Activated CD8-positive, alpha-beta memory T cell treated with anti-CD3 and anti-CD28 coated beads, Interleukin-2, amount 10 ng/mL, durations not matched to agents 7 days and 5 days (primary cell): ENCODE measurements at regions not wholly inside any gene's neighbourhood (a gene's known extent, or its start where the extent isn't known, plus 50 kb on each side); places are given as distances from the start of the nearest gene placed in this dataset.
A peak's percentile ranks its signal among the peaks of the same experiment; 100 is the strongest.
"Not testable (repeated sequence)": the region's sequence is repeated elsewhere in the genome, so short reads cannot be mapped to it uniquely, and the experiment has no call there.

Experiments used
- ATAC-seq: fragments of 150-1000 bp; cut with Tn5 transposase; one replicate; pipeline ENCODE4 v1.10.0; 2021; ENCODE audit warnings: moderate library complexity
- CTCF ChIA-PET: fragments of 350-600 bp; sonication (Branson Sonifier 250); formaldehyde crosslinking; loops from one replicate; lab custom pipeline; 2021; ENCODE audit warnings: antibody characterized with exemption; lab: Charles Lee
- DNase-seq: peaks from one replicate; pipeline ENCODE4 v3.0.0-alpha.2; 2020
- H3K27ac Mint-ChIP-seq: one replicate; pipeline ENCODE4 v1.8.0; 2021; ENCODE audit warnings: mild to moderate bottlenecking, mixed read lengths
- H3K27me3 Mint-ChIP-seq: one replicate; pipeline ENCODE4 v1.8.0; 2021; ENCODE audit warnings: mixed read lengths
- H3K36me3 Mint-ChIP-seq: one replicate; pipeline ENCODE4 v1.8.0; 2021; ENCODE audit warnings: mild to moderate bottlenecking, mixed read lengths
- H3K4me1 Mint-ChIP-seq: one replicate; pipeline ENCODE4 v1.8.0; 2021; ENCODE audit warnings: mixed read lengths
- H3K4me3 Mint-ChIP-seq: one replicate; pipeline ENCODE4 v1.8.0; 2021; ENCODE audit warnings: mild to moderate bottlenecking, moderate library complexity, mixed read lengths
- H3K9me3 Mint-ChIP-seq: one replicate; pipeline ENCODE4 v1.8.0; 2022; ENCODE audit warnings: low read depth, mixed read lengths

DNA sequence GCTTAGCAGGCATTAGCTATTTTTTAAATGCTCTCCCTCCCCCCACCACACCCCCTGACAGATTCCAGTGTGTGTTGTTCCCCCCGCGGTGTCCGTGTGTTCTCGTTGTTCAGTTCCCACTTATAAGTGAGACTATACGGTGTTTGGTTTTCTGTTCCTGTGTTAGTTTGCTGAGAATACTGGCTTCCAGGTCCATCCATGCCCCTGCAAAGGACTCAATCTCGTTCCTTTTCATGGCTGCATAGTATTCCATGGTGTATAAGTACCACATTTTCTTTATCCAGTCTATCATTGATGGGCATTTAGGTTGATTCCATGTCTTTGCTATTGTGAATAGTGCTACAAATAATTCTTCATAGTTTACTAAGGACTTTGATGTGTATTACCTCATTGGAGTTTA, 97.3 kb upstream of the ZEB2 start:
- H3K4me3 Mint-ChIP-seq, ATAC-seq, CTCF ChIA-PET, H3K36me3 Mint-ChIP-seq, H3K9me3 Mint-ChIP-seq, DNase-seq, H3K27me3 Mint-ChIP-seq, H3K27ac Mint-ChIP-seq, H3K4me1 Mint-ChIP-seq: not testable (repeated sequence)

DNA sequence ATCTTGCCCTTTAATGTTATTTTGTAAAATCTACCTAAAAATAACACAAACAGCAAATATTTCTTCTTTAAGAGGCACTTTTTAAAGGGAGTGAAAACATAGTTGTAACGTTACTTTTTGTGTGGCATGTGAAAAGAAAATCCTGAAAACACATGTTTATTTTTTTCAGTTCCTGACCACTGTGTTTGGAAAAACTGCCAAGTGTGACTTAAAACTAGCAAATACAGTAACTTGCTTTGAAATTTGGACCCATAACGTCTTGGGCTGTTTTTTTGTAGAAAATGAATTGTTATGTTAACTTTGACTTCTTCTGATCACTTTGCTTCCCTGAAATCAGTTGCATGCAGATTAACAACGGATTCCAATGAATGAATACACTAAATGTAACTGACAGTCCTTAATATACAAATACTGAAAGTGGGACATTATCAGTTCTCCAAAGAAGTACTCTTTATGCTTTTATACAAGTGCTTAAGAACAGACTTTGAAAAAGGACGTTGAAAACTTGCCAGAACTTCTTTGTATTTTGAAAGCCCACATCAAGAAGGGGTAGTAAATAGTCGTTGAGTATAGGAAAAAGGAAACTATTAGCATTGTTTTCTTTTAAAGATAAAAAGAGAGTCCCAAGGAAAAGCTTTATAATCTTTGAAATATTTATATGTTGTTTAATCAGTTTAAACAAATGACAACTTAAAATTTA, 96.1 kb upstream of the ZEB2 start:
- DNase-seq, result no peak
- CTCF ChIA-PET, result no interaction called here
- H3K4me1 Mint-ChIP-seq, result peaks cover 9% of the 10 kb centered on the region
- ATAC-seq, result no peak
- no peak overlapping the region for H3K4me3 Mint-ChIP-seq
- peaks cover 3% of the 10 kb centered on the region for H3K9me3 Mint-ChIP-seq
- H3K27ac Mint-ChIP-seq, result no peak overlapping the region
- peaks cover 6% of the 10 kb centered on the region for H3K27me3 Mint-ChIP-seq
- H3K36me3 Mint-ChIP-seq, result peaks cover 1% of the 10 kb centered on the region

DNA sequence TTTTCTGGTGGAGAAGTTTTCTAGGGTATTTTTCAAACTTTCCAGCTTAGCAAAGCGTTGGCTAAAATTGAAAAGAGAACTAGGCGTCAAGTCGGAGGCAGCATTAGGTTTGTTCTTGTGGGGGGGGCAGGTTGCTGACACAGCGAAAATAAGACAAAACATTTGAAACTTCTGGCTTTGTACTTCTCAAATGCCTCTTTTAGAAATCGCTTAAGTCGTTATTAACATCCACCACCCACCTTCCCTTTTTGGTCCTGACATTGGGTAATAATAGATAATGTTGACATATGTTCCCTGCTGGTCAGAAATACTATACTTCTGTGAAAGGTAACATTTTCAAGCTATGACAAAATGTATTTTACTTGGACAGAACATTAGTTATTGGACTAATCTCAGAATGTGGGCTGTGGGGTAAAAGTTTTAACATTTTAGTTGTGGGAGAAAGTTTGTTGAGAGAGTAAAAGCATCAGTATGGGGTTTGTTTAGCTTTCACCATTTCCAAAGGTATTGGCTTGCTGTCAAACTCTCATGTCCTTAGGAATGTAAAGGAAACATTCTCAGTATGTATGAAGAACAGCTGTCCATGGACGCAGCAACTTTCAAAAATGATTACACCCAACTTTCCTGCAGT, 88.1 kb upstream of the ZEB2 start:
- Mint-ChIP-seq H3K4me3 (no peak overlapping the region), H3K36me3 (peaks cover 2% of the 10 kb centered on the region), H3K27ac (no peak overlapping the region), H3K4me1 (peaks cover 2% of the 10 kb centered on the region), H3K27me3 (peaks cover 9% of the 10 kb centered on the region), H3K9me3 (no peaks in the 10 kb centered on the region)
- CTCF ChIA-PET, result interaction anchor here (0.8 kb wide), 1 partner anchor 59 kb away, joined by 3 read pairs; no protein-coding TSS in a partner anchor
- DNase-seq, result no peak
- ATAC-seq, result no peak

DNA sequence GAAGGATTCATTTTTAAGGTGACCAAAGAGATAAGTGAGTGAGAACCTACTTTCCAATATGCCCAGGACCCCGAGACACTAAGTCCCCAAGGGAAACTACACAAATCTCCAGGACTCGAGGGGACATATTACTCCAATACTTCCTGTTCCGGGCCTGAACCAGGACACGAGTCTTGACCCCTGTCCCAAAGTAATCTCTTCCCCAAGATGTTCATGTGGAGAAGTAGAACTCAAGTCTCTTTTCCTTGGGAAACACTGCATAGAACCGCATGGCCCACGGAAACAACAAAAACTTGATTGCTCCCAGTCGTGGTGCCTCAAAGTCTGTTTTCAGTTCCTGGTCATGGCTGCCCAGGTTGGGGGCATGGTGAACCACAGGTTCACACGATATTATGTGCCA, 87.2 kb upstream of the ZEB2 start:
- Mint-ChIP-seq H3K4me3 (no peak overlapping the region), H3K27ac (no peak overlapping the region), H3K4me1 (peaks cover 2% of the 10 kb centered on the region), H3K36me3 (peaks cover 1% of the 10 kb centered on the region), H3K27me3 (peaks cover 9% of the 10 kb centered on the region), H3K9me3 (no peaks in the 10 kb centered on the region)
- CTCF ChIA-PET, result no interaction called here
- DNase-seq (no peak), ATAC-seq (no peak)

DNA sequence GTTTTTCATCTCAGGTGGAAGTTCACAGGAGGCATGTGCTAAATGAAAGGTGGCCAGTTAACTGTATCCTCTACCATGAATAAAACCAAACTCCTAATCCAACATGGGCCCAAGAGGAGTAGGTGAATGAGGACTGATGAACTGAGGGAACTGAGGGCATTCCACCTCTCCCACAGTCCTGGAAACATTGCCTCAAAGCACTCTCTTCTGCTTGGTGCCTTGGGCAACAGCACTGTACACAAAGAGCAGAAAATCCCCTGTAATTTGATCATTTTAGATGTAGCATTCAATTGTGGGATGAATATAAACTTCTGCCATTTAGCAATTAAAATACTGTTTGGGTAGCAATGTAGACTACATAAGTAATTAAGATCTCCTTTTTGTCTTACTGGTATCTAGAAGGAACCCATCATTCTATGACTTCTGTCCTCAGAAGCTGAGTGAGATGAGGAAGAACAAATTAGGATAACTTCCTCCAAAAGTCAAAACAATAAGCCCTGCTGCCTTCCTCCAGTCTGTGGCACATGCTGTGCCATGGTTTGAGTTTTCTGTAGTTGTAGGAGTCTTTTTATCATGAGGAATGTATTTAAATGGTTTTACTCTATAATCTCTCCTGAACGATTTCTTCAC, 86.7 kb upstream of the ZEB2 start:
- Mint-ChIP-seq H3K27me3 (peaks cover 9% of the 10 kb centered on the region), H3K4me3 (no peak overlapping the region), H3K9me3 (no peaks in the 10 kb centered on the region), H3K36me3 (peaks cover 1% of the 10 kb centered on the region), H3K4me1 (peaks cover 2% of the 10 kb centered on the region), H3K27ac (no peak overlapping the region)
- CTCF ChIA-PET, result no interaction called here
- DNase-seq (no peak), ATAC-seq (no peak)

DNA sequence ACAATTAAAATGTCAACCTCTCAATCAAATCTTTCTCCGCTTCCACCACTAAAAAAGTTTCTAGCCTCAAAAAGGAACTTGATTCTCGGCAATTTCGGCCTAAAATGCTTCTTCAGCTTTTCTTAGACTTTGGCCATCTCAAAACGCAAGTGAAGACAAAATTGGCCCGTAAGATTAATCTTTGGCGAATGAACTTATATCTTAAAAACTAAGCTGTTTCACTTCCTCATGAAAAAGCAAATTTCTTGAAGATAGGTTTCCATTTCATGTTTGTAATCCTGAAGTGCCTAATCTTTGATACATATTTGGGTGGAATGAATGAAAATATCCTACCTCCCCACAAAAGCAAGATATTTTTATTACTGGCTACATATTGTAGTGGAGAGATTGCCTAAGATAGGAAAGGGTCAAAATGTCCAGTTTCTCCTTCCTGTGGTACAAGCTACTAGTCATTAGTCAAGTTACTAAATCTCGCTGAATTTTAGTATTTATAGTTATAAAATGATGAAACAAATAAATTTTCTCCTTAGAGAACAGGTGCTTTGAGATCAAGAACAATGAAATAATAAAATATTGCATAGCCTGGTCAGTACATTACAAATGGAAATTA, 85.4 kb upstream of the ZEB2 start:
- H3K4me3 Mint-ChIP-seq, result no peak overlapping the region
- DNase-seq (no peak), ATAC-seq (no peak)
- no peaks in the 10 kb centered on the region for H3K9me3 Mint-ChIP-seq
- peaks cover 1% of the 10 kb centered on the region for H3K36me3 Mint-ChIP-seq
- H3K4me1 Mint-ChIP-seq, result peaks cover 2% of the 10 kb centered on the region
- peaks cover 9% of the 10 kb centered on the region for H3K27me3 Mint-ChIP-seq
- H3K27ac Mint-ChIP-seq, result no peak overlapping the region
- CTCF ChIA-PET, result no interaction called here

DNA sequence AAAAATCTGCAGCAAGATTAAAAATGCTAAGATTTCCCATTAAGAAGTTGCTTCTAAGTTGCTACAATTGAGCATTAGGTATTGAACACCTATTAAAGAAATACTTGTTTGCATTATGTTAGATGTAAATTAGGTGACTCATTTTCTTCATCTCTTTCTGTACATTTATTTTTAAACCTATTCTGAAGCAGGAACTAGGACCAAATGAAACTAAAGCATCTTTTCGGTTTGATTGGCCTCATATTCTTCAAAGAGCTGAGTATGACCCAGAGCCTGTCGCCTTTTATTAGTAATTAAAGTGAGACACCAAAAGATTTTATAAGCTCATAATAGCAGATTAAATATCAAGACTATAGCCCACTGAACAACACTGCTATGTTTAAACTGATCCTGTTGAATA, 83.4 kb upstream of the ZEB2 start:
- Mint-ChIP-seq H3K4me3 (no peak overlapping the region), H3K36me3 (no peaks in the 10 kb centered on the region), H3K9me3 (no peaks in the 10 kb centered on the region), H3K27ac (no peak overlapping the region), H3K27me3 (peaks cover 12% of the 10 kb centered on the region), H3K4me1 (peaks cover 2% of the 10 kb centered on the region)
- ATAC-seq (no peak), DNase-seq (no peak)
- CTCF ChIA-PET, result interaction anchor here (1.2 kb wide), 1 partner anchor 36 kb away, joined by 3 read pairs; no protein-coding TSS in a partner anchor

DNA sequence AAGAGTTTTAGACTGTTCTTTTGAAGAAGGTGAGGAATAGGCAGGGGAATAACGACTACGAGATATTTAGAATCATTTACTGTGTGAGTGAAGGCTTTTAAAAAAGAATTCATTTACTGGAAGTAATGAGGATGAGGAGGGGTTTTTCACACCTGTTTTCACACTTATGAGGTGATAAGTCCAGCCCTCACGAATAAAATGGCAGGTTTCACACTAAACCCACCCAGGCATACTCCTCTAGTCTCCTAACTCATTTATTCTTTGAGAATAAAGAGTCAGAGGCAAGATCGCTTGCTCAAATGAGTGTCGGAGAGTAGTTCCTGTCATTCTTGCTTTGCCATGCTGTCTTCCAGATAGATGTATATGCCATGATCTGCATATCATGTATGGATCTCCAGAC, 79.0 kb upstream of the ZEB2 start:
- DNase-seq, result no peak
- ATAC-seq, result no peak
- no peaks in the 10 kb centered on the region for H3K36me3 Mint-ChIP-seq
- H3K27me3 Mint-ChIP-seq, result peaks cover 14% of the 10 kb centered on the region
- no peak overlapping the region for H3K4me3 Mint-ChIP-seq
- no peak overlapping the region for H3K27ac Mint-ChIP-seq
- CTCF ChIA-PET, result no interaction called here
- H3K4me1 Mint-ChIP-seq, result peaks cover 9% of the 10 kb centered on the region
- H3K9me3 Mint-ChIP-seq, result no peaks in the 10 kb centered on the region

DNA sequence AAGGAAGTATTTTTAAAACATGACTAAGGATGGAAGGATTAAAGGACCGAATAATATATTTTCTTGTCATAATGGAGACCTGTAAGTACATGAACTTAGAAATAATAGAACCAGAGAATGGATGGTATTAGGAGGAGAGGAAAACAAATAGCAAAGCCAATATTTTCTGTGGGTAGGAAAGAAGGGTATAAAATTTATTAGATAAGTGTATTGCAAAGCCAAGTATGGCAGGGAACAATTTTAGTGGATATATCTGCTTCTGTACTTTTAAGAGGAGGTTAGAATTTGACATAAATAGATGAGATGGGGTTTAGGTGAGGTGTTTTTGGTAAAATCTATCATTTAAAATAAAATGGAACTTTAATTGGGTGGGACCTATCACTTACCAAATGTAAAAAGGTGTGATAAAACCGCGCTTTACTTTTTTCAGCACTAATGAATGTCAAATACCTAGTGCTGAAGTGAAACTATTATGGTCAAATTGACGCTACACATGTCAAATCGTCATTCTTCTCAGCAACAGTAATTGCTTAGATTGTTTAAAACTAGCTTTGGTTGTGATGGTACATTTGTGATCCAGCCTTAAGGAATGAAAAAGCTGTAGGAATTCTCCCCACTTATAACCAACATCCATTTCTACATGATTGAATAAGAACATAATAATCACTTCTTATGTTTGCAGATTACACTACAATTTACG, 78.1 kb upstream of the ZEB2 start:
- CTCF ChIA-PET, result no interaction called here
- no peaks in the 10 kb centered on the region for H3K36me3 Mint-ChIP-seq
- no peak overlapping the region for H3K4me3 Mint-ChIP-seq

DNA sequence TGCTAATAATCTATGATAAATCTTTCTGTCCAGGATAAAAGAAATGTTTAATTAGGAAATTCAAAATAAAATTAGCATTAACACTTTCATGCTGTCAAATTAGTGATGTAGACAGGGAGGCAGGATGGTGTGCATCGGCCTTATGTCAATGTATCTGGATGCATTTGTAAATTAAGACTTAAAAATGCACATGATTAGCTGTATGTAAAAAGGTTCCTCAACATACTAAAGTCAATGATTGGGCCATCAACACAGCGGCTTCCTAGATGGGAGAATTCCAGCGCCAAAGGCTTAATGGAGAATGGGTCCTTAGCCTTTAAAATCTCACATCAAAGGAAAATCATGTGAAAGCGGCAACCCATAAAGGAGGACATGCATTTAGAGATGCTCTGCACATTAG, 77.5 kb upstream of the ZEB2 start:
- no peak overlapping the region for H3K27ac Mint-ChIP-seq
- peaks cover 8% of the 10 kb centered on the region for H3K4me1 Mint-ChIP-seq
- no peak overlapping the region for H3K4me3 Mint-ChIP-seq
- no peaks in the 10 kb centered on the region for H3K9me3 Mint-ChIP-seq
- DNase-seq, result no peak
- peaks cover 16% of the 10 kb centered on the region for H3K27me3 Mint-ChIP-seq
- no peaks in the 10 kb centered on the region for H3K36me3 Mint-ChIP-seq
- no peak for ATAC-seq
- CTCF ChIA-PET, result no interaction called here

More for the DNA sequence above, 78.1 kb upstream of the ZEB2 start:
- Mint-ChIP-seq H3K27ac (no peak overlapping the region), H3K4me1 (peaks cover 8% of the 10 kb centered on the region), H3K9me3 (no peaks in the 10 kb centered on the region), H3K27me3 (peaks cover 16% of the 10 kb centered on the region)
- ATAC-seq, result no peak
- no peak for DNase-seq

DNA sequence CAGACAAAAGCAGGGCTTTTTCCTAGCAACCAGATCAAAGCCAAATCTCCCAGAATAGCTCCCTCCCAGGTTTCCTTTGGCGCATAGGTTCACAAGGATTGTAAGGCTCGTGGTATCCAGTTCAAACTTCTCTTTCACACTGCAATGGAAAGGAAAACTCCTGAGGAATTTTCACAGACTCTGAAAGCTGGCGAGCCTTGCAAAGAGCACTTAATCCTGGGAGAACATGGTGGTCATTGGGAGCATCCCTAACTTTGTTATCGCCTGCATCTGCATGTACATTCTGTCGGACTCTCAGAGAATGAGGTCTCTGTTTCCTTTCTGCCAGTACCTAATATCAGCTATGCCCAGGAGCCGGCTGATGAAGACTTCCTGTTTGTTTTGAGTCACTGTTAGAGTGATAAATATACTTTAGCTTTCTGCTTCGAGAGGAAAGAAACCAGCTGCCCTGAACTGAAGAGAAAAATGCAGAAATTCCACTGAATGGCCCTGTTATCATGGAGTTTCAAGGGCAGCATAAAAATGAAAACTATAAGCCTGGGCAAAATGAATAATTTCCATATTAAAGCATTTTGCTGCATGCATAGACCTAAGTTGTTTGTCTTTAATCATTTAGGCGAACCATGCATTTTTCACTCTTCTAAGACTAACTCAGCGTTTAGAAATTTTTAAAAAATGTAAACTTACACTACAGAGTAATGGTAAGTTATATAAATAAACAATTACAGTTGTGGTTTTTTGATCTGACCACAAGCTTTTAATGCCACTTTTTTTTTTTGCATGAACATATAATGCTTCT, 76.4 kb upstream of the ZEB2 start:
- Mint-ChIP-seq H3K36me3 (no peaks in the 10 kb centered on the region), H3K27me3 (peaks cover 24% of the 10 kb centered on the region), H3K9me3 (no peaks in the 10 kb centered on the region), H3K4me3 (no peak overlapping the region), H3K27ac (no peak overlapping the region), H3K4me1 (peaks cover 8% of the 10 kb centered on the region)
- CTCF ChIA-PET, result interaction anchor here (0.6 kb wide), 1 partner anchor 54 kb away, joined by 3 read pairs; no protein-coding TSS in a partner anchor
- ATAC-seq, result peak; percentile 84
- peak; percentile 59 for DNase-seq

DNA sequence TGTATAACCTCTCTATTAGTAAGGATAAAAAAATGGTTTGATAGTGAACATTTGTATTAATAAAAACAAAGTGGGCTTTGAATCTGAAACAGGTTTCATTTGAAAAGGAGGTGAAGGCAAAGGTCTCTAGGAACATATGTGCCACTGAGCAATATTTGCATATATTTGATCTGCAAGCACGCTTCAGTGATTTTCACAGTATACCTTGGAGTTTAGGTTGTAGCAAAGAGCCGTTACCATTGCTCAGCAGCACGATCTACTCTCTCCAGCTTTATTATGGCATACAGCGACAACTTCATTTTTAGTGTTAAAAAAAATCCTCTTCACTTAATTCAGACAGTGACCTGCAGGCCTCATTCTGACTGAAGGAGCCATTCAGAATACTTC, 75.8 kb upstream of the ZEB2 start:
- Mint-ChIP-seq H3K9me3 (no peaks in the 10 kb centered on the region), H3K36me3 (no peaks in the 10 kb centered on the region), H3K4me3 (no peak overlapping the region), H3K4me1 (peaks cover 8% of the 10 kb centered on the region), H3K27me3 (peaks cover 24% of the 10 kb centered on the region), H3K27ac (no peak overlapping the region)
- ATAC-seq (no peak), DNase-seq (no peak)
- CTCF ChIA-PET, result no interaction called here

DNA sequence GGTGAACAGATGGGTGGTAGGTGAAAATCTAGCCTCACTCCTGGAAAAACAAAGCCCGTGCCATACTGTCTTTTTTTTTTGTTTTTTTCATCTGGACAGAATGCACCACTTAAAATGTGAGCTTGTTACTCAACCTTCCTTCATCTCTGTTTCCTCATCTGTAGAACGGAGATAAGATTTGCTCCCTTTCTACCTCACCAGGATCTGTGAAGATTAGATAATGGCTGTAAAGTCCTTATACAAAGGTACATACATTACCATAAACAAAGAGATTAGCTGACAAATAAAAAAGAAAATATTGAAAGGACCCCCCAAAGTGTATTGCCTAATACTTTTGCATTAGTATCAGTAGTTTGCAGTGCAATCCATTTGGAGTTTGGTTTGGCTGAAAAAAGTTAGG, 75.4 kb upstream of the ZEB2 start:
- CTCF ChIA-PET, result no interaction called here
- H3K36me3 Mint-ChIP-seq, result no peaks in the 10 kb centered on the region
- no peak overlapping the region for H3K27ac Mint-ChIP-seq
- H3K4me1 Mint-ChIP-seq, result peaks cover 8% of the 10 kb centered on the region
- no peak overlapping the region for H3K4me3 Mint-ChIP-seq
- peaks cover 24% of the 10 kb centered on the region for H3K27me3 Mint-ChIP-seq
- no peaks in the 10 kb centered on the region for H3K9me3 Mint-ChIP-seq
- ATAC-seq (no peak), DNase-seq (no peak)
